Naive B cell (primary cell): ENCODE measurements at regions not wholly inside any gene's neighbourhood (a gene's known extent, or its start where the extent isn't known, plus 50 kb on each side); places are given as distances from the start of the nearest gene placed in this dataset.
"Not testable (repeated sequence)": the region's sequence is repeated elsewhere in the genome, so short reads cannot be mapped to it uniquely, and the experiment has no call there.

ENCODE experiments used
- ATAC-seq, 2 donors: fragments of 150-1000 bp; cut with Tn5 transposase; 2 replicates each; pipeline ENCODE4 v1.10.0; 2021; ENCODE audit warnings: low read depth in 2 of 2, mild to moderate bottlenecking in 2 of 2, moderate library complexity in 2 of 2
- DNase-seq: peaks from one replicate; pipeline ENCODE4 v3.0.0; 2022
- H3K27ac Mint-ChIP-seq, 6 donors: one replicate each; pipeline ENCODE4 v1.8.0; 2020 to 2022; ENCODE audit warnings: mild to moderate bottlenecking in 6 of 6, mixed read lengths in 6 of 6, moderate library complexity in 5 of 6, inconsistent platforms in 2 of 6
- H3K27me3 Mint-ChIP-seq, 3 donors: one replicate each; pipeline ENCODE4 v1.8.0; 2021 to 2022; ENCODE audit warnings: mixed read lengths in 3 of 3, mild to moderate bottlenecking in 1 of 3
- H3K36me3 Mint-ChIP-seq, 2 donors: one replicate each; pipeline ENCODE4 v1.8.0; 2020 to 2022; ENCODE audit warnings: mixed read lengths in 2 of 2, inconsistent platforms in 1 of 2, mild to moderate bottlenecking in 1 of 2
- H3K4me1 Mint-ChIP-seq, 3 donors: one replicate each; pipeline ENCODE4 v1.8.0; 2020 to 2022; ENCODE audit warnings: mixed read lengths in 3 of 3, inconsistent platforms in 1 of 3, mild to moderate bottlenecking in 1 of 3, moderate library complexity in 1 of 3
- H3K4me3 Mint-ChIP-seq, 8 donors: one replicate each; pipeline ENCODE4 v1.8.0; 2020 to 2022; ENCODE audit warnings: mild to moderate bottlenecking in 8 of 8, mixed read lengths in 8 of 8, moderate library complexity in 8 of 8, inconsistent platforms in 2 of 8
- H3K9me3 Mint-ChIP-seq, 7 donors: one replicate each; pipeline ENCODE4 v1.8.0; 2020 to 2022; ENCODE audit warnings: mixed read lengths in 7 of 7, mild to moderate bottlenecking in 5 of 7, inconsistent platforms in 2 of 7, moderate library complexity in 1 of 7

- no peak overlapping the region for H3K27ac Mint-ChIP-seq
- DNase-seq: no peak
- no peaks in the 10 kb centered on the region for H3K27me3 Mint-ChIP-seq
- ATAC-seq: no peak
- H3K4me3 Mint-ChIP-seq: no peak overlapping the region
- no peaks in the 10 kb centered on the region for H3K9me3 Mint-ChIP-seq
- no peaks in the 10 kb centered on the region for H3K4me1 Mint-ChIP-seq
- no peaks in the 10 kb centered on the region for H3K36me3 Mint-ChIP-seq
These were observed 244.1 kb upstream of the RGMB start for GRCh38 chr5:98529321-98529720.

- Mint-ChIP-seq H3K4me3 (no peak overlapping the region), H3K36me3 (no peaks in the 10 kb centered on the region), H3K27ac (no peak overlapping the region), H3K9me3 (no peaks in the 10 kb centered on the region), H3K4me1 (no peaks in the 10 kb centered on the region), H3K27me3 (no peaks in the 10 kb centered on the region)
- no peak for DNase-seq
- no peak for ATAC-seq
These were observed 243.2 kb upstream of the RGMB start for GRCh38 chr5:98530224-98530623.

- peaks cover 2 to 16% (median 3%) of the 10 kb centered on the region in 7 donors for H3K9me3 Mint-ChIP-seq
- no peak overlapping the region for H3K4me3 Mint-ChIP-seq
- no peaks in the 10 kb centered on the region for H3K4me1 Mint-ChIP-seq
- DNase-seq (no peak), ATAC-seq (no peak)
- H3K27me3 Mint-ChIP-seq: no peaks in the 10 kb centered on the region
- H3K36me3 Mint-ChIP-seq: peaks cover 0 to 4% of the 10 kb centered on the region in 2 donors
- H3K27ac Mint-ChIP-seq: no peak overlapping the region
These were observed 237.6 kb upstream of the RGMB start for GRCh38 chr5:98535901-98536300.

- H3K36me3 Mint-ChIP-seq: peaks cover 0 to 15% of the 10 kb centered on the region in 2 donors
- H3K4me3 Mint-ChIP-seq: no peak overlapping the region
- H3K4me1 Mint-ChIP-seq: no peaks in the 10 kb centered on the region
- ATAC-seq: no peak
- peaks cover 10 to 40% (median 17%) of the 10 kb centered on the region in 7 donors for H3K9me3 Mint-ChIP-seq
- DNase-seq: no peak
- no peaks in the 10 kb centered on the region for H3K27me3 Mint-ChIP-seq
- no peak overlapping the region for H3K27ac Mint-ChIP-seq
These were observed 233.4 kb upstream of the RGMB start for GRCh38 chr5:98540056-98540455.

GRCh38 chr5:98541641-98542040, 231.8 kb upstream of the RGMB start:
- H3K9me3 Mint-ChIP-seq: peaks cover 10 to 40% (median 17%) of the 10 kb centered on the region in 7 donors
- no peak for DNase-seq
- peaks cover 0 to 15% of the 10 kb centered on the region in 2 donors for H3K36me3 Mint-ChIP-seq
- H3K4me3 Mint-ChIP-seq: no peak overlapping the region
- H3K27ac Mint-ChIP-seq: no peak overlapping the region
- ATAC-seq: no peak
- H3K27me3 Mint-ChIP-seq: no peaks in the 10 kb centered on the region
- no peaks in the 10 kb centered on the region for H3K4me1 Mint-ChIP-seq

GRCh38 chr5:98543490-98543889, 230.0 kb upstream of the RGMB start:
- Mint-ChIP-seq H3K27me3 (no peaks in the 10 kb centered on the region), H3K9me3 (peaks cover 10 to 40% (median 17%) of the 10 kb centered on the region in 7 donors), H3K36me3 (peaks cover 0 to 15% of the 10 kb centered on the region in 2 donors), H3K4me3 (no peak overlapping the region), H3K27ac (no peak overlapping the region), H3K4me1 (no peaks in the 10 kb centered on the region)
- no peak for DNase-seq
- no peak for ATAC-seq

GRCh38 chr5:98546924-98547323, 226.5 kb upstream of the RGMB start:
- ATAC-seq, H3K27ac Mint-ChIP-seq, H3K27me3 Mint-ChIP-seq, DNase-seq, H3K36me3 Mint-ChIP-seq, H3K4me3 Mint-ChIP-seq, H3K4me1 Mint-ChIP-seq: not testable (repeated sequence)
- H3K9me3 Mint-ChIP-seq: peaks cover 3 to 14% (median 6%) of the 10 kb centered on the region in 7 donors

- Mint-ChIP-seq H3K9me3 (peaks cover 0 to 10% (median 0%) of the 10 kb centered on the region in 7 donors), H3K27ac (no peak overlapping the region), H3K27me3 (no peaks in the 10 kb centered on the region), H3K4me3 (no peak overlapping the region), H3K4me1 (no peaks in the 10 kb centered on the region), H3K36me3 (no peaks in the 10 kb centered on the region)
- DNase-seq (no peak), ATAC-seq (no peak)
These were observed 216.8 kb upstream of the RGMB start for GRCh38 chr5:98556712-98557111.

- H3K36me3 Mint-ChIP-seq: no peaks in the 10 kb centered on the region
- ATAC-seq (no peak), DNase-seq (no peak)
- no peaks in the 10 kb centered on the region for H3K27me3 Mint-ChIP-seq
- H3K4me1 Mint-ChIP-seq: no peaks in the 10 kb centered on the region
- H3K4me3 Mint-ChIP-seq: no peak overlapping the region
- H3K9me3 Mint-ChIP-seq: peaks cover 0 to 10% (median 0%) of the 10 kb centered on the region in 7 donors
- H3K27ac Mint-ChIP-seq: no peak overlapping the region
These were observed 215.5 kb upstream of the RGMB start for GRCh38 chr5:98557916-98558315.

- H3K27me3 Mint-ChIP-seq: no peaks in the 10 kb centered on the region
- H3K4me3 Mint-ChIP-seq: no peak overlapping the region
- peak overlapping the region in 1 of 6 donors; percentile 31 for H3K27ac Mint-ChIP-seq
- no peaks in the 10 kb centered on the region for H3K4me1 Mint-ChIP-seq
- H3K9me3 Mint-ChIP-seq: peaks cover 0 to 10% (median 3%) of the 10 kb centered on the region in 7 donors
- H3K36me3 Mint-ChIP-seq: no peaks in the 10 kb centered on the region
- ATAC-seq: no peak
- DNase-seq: no peak
These were observed 209.4 kb upstream of the RGMB start for GRCh38 chr5:98563885-98564653.

- H3K4me3 Mint-ChIP-seq: no peak overlapping the region
- H3K36me3 Mint-ChIP-seq: no peaks in the 10 kb centered on the region
- H3K27me3 Mint-ChIP-seq: no peaks in the 10 kb centered on the region
- peaks cover 0 to 10% (median 3%) of the 10 kb centered on the region in 7 donors for H3K9me3 Mint-ChIP-seq
- H3K4me1 Mint-ChIP-seq: no peaks in the 10 kb centered on the region
- no peak for ATAC-seq
- no peak for DNase-seq
- no peak overlapping the region for H3K27ac Mint-ChIP-seq
These were observed 208.6 kb upstream of the RGMB start for GRCh38 chr5:98564836-98565235.

GRCh38 chr5:98568336-98568735, 205.1 kb upstream of the RGMB start:
- no peak overlapping the region for H3K27ac Mint-ChIP-seq
- no peak overlapping the region for H3K4me3 Mint-ChIP-seq

GRCh38 chr5:98569288-98569687, 204.2 kb upstream of the RGMB start:
- no peaks in the 10 kb centered on the region for H3K36me3 Mint-ChIP-seq
- H3K9me3 Mint-ChIP-seq: peaks cover 0 to 9% (median 5%) of the 10 kb centered on the region in 7 donors
- H3K27me3 Mint-ChIP-seq: no peaks in the 10 kb centered on the region
- H3K27ac Mint-ChIP-seq: no peak overlapping the region
- H3K4me1 Mint-ChIP-seq: no peaks in the 10 kb centered on the region
- no peak overlapping the region for H3K4me3 Mint-ChIP-seq
- ATAC-seq (no peak), DNase-seq (no peak)

More at GRCh38 chr5:98568336-98568735, 205.1 kb upstream of the RGMB start:
- Mint-ChIP-seq H3K9me3 (peaks cover 0 to 10% (median 5%) of the 10 kb centered on the region in 7 donors), H3K4me1 (no peaks in the 10 kb centered on the region), H3K27me3 (no peaks in the 10 kb centered on the region), H3K36me3 (no peaks in the 10 kb centered on the region)
- no peak for ATAC-seq
- no peak for DNase-seq

GRCh38 chr5:98570010-98570409, 203.5 kb upstream of the RGMB start:
- H3K27me3 Mint-ChIP-seq: no peaks in the 10 kb centered on the region
- no peaks in the 10 kb centered on the region for H3K36me3 Mint-ChIP-seq
- H3K9me3 Mint-ChIP-seq: peaks cover 0 to 9% (median 5%) of the 10 kb centered on the region in 7 donors
- ATAC-seq (no peak), DNase-seq (no peak)
- no peak overlapping the region for H3K4me3 Mint-ChIP-seq
- no peaks in the 10 kb centered on the region for H3K4me1 Mint-ChIP-seq
- H3K27ac Mint-ChIP-seq: no peak overlapping the region
